ENCODE measurements at regions not wholly inside any gene's neighbourhood (a gene's known extent, or its start where the extent isn't known, plus 50 kb on each side); places are given as distances from the start of the nearest gene placed in this dataset.

- TF ChIP-seq CTCF (IDR thresholded peaks at IDR 0.05) (no peak), POLR2A (IDR thresholded peaks at IDR 0.05) (no peak)
These were observed 162.8 kb downstream of the ENC1 start for GRCh38 chr5:74477761-74478160.

All from ovary (tissue), 3 donors.